H1 (cell line): ENCODE measurements at regions not wholly inside any gene's neighbourhood (a gene's known extent, or its start where the extent isn't known, plus 50 kb on each side); places are given as distances from the start of the nearest gene placed in this dataset.

ENCODE experiments used
- CTCF ChIA-PET: fragments of 300-600 bp; sonication (Branson Sonifier 250); formaldehyde crosslinking; loops from one replicate; lab custom pipeline; 2021; ENCODE audit not compliant: partially characterized antibody; lab: Charles Lee
- POLR2A ChIA-PET: fragments of 300-600 bp; sonication (Branson Sonifier 250); formaldehyde crosslinking; loops from one replicate; lab custom pipeline; 2021; ENCODE audit warnings: inconsistent platforms; ENCODE audit not compliant: partially characterized antibody; lab: Charles Lee
- DNase-seq, 2 experiments: peaks; one replicate each; pipeline versions ENCODE4 v3.0.0 to v3.0.0-alpha.2; 2010 to 2022; ENCODE audit warnings: low spot score in 2 of 2, low read depth in 1 of 2, mixed read lengths in 1 of 2
- FAIRE-seq: peaks from 2 replicates; lab custom pipeline; 2011; peaks lifted over from hg19 to GRCh38; lab: Jason Lieb, UNC
- H2AFZ ChIP-seq: 2 replicates; pipeline ENCODE4 v1.8.1; 2012; ENCODE audit warnings: low read length, inconsistent platforms
- H2AK5ac ChIP-seq: 2 replicates; pipeline ENCODE4 v1.6.1; 2013; ENCODE audit warnings: low read depth, low read length
- H2BK120ac ChIP-seq: replicated peaks from 2 replicates; pipeline ENCODE3; 2013; ENCODE audit warnings: low read depth, low read length, inconsistent platforms
- H2BK12ac ChIP-seq: 2 replicates; pipeline ENCODE4 v1.6.1; 2013; ENCODE audit warnings: low read depth, low read length
- H2BK15ac ChIP-seq: 2 replicates; pipeline ENCODE4 v1.6.1; 2013; ENCODE audit warnings: low read length
- H2BK20ac ChIP-seq: 2 replicates; pipeline ENCODE4 v1.6.1; 2013; ENCODE audit warnings: low read length
- H2BK5ac ChIP-seq: 2 replicates; pipeline ENCODE4 v1.6.1; 2013; ENCODE audit warnings: low read depth, low read length
- H3K14ac ChIP-seq: 2 replicates; pipeline ENCODE4 v1.6.1; 2013; ENCODE audit warnings: inconsistent platforms; ENCODE audit not compliant: insufficient read length
- H3K18ac ChIP-seq: 2 replicates; pipeline ENCODE4 v1.6.1; 2013; ENCODE audit warnings: low read length; ENCODE audit errors: extremely low read depth
- H3K23ac ChIP-seq: 2 replicates; pipeline ENCODE4 v1.6.1; 2013; ENCODE audit warnings: inconsistent platforms; ENCODE audit not compliant: insufficient read length
- H3K23me2 ChIP-seq: 2 replicates; pipeline ENCODE4 v1.6.1; 2013; ENCODE audit warnings: low read depth, low read length
- H3K27ac ChIP-seq: 2 replicates; pipeline ENCODE4 v1.6.1; 2011; ENCODE audit warnings: low read depth, low read length, inconsistent platforms
- H3K27me3 ChIP-seq, 4 experiments: replicated peaks in 1 of 4; 1 replicate in 1 of 4; 2 replicates in 3 of 4; pipeline versions ENCODE4 v1.6.1 to v1.8.1; 2011 to 2013; ENCODE audit warnings: low read length in 3 of 4, mild to moderate bottlenecking in 3 of 4, inconsistent platforms in 2 of 4, mixed read lengths in 2 of 4, moderate library complexity in 1 of 4; ENCODE audit not compliant: control insufficient read depth in 3 of 4, insufficient read depth in 3 of 4; ENCODE audit errors: extremely low read depth in 1 of 4
- H3K36me3 ChIP-seq, 4 experiments: 2 replicates each; pipeline versions ENCODE4 v1.6.1 to v1.8.1; 2011 to 2013; ENCODE audit warnings: mild to moderate bottlenecking in 4 of 4, low read length in 3 of 4, moderate library complexity in 2 of 4, control low read depth in 1 of 4, inconsistent platforms in 1 of 4; ENCODE audit not compliant: insufficient read depth in 4 of 4, control insufficient read depth in 2 of 4
- H3K4ac ChIP-seq: replicated peaks from 2 replicates; pipeline ENCODE3; 2013; ENCODE audit warnings: low read length, low read depth, mixed read lengths, inconsistent platforms; ENCODE audit not compliant: insufficient read length
- H3K4me1 ChIP-seq, 4 experiments: replicated peaks in 1 of 4; 1 replicate in 1 of 4; 2 replicates in 3 of 4; pipeline versions ENCODE4 v1.6.1 to v1.8.1; 2011 to 2013; ENCODE audit warnings: low read length in 3 of 4, inconsistent platforms in 2 of 4, mixed read lengths in 1 of 4; ENCODE audit not compliant: insufficient read depth in 4 of 4, control insufficient read depth in 3 of 4
- H3K4me2 ChIP-seq, 2 experiments: 2 replicates each; pipeline versions ENCODE4 v1.6.1 to v1.8.1; 2011 to 2013; ENCODE audit warnings: low read depth in 2 of 2, low read length in 2 of 2, control low read depth in 1 of 2, inconsistent platforms in 1 of 2, mild to moderate bottlenecking in 1 of 2; ENCODE audit not compliant: insufficient read depth in 1 of 2
- H3K4me3 ChIP-seq, 4 experiments: fragments of 200-600, 300-600 bp in 1 of 4; sonication (generic), shearing (Covaris generic), sonication (Bioruptor Twin) in 1 of 4; 2 replicates each; pipeline versions ENCODE4 v1.5.1 to v1.8.1; 2011 to 2016; ENCODE audit warnings: low read length in 4 of 4, low read depth in 3 of 4, control low read depth in 2 of 4, inconsistent platforms in 2 of 4, mild to moderate bottlenecking in 2 of 4, mixed read lengths in 1 of 4, moderate library complexity in 1 of 4; ENCODE audit not compliant: insufficient read depth in 2 of 4; ENCODE audit errors: extremely low read depth in 1 of 4
- H3K56ac ChIP-seq: replicated peaks from 2 replicates; pipeline ENCODE3; 2013; ENCODE audit warnings: low read depth, mild to moderate bottlenecking, mixed read lengths, low read length, inconsistent platforms; ENCODE audit not compliant: insufficient read length
- H3K79me1 ChIP-seq: 2 replicates; pipeline ENCODE4 v1.6.1; 2013; ENCODE audit warnings: low read depth, low read length, control low read depth
- H3K79me2 ChIP-seq, 2 experiments: 2 replicates each; pipeline versions ENCODE4 v1.6.1 to v1.8.1; 2012 to 2013; ENCODE audit warnings: low read length in 2 of 2, mild to moderate bottlenecking in 2 of 2, inconsistent platforms in 1 of 2; ENCODE audit not compliant: insufficient read depth in 2 of 2, control insufficient read depth in 1 of 2
- H3K9ac ChIP-seq, 4 experiments: replicated peaks in 1 of 4; 1 replicate in 1 of 4; 2 replicates in 3 of 4; pipeline versions ENCODE4 v1.6.1 to v1.8.1; 2011 to 2013; ENCODE audit warnings: low read depth in 3 of 4, low read length in 3 of 4, control low read depth in 2 of 4, mild to moderate bottlenecking in 2 of 4, moderate library complexity in 2 of 4, inconsistent platforms in 1 of 4; ENCODE audit errors: extremely low read depth in 1 of 4
- H3K9me3 ChIP-seq, 2 experiments: 2 replicates each; pipeline versions ENCODE4 v1.6.1 to v1.8.1; 2012 to 2013; ENCODE audit warnings: mild to moderate bottlenecking in 2 of 2, moderate library complexity in 2 of 2, control low read depth in 1 of 2, inconsistent platforms in 1 of 2, low read depth in 1 of 2, low read length in 1 of 2, mixed read lengths in 1 of 2; ENCODE audit not compliant: insufficient read depth in 2 of 2
- H4K20me1 ChIP-seq, 2 experiments: replicated peaks in 1 of 2; 2 replicates each; pipeline versions ENCODE3 to v1.8.1; 2011 to 2013; ENCODE audit warnings: inconsistent platforms in 2 of 2, low read length in 2 of 2, mild to moderate bottlenecking in 1 of 2; ENCODE audit not compliant: insufficient read depth in 2 of 2, control insufficient read depth in 1 of 2
- H4K5ac ChIP-seq: 2 replicates; pipeline ENCODE4 v1.6.1; 2013; ENCODE audit warnings: low read length, low read depth, mixed read lengths, inconsistent platforms; ENCODE audit not compliant: insufficient read length
- H4K8ac ChIP-seq: 2 replicates; pipeline ENCODE4 v1.8.0; 2013; ENCODE audit warnings: mild to moderate bottlenecking, moderate library complexity, low read length, inconsistent platforms; ENCODE audit not compliant: insufficient read depth; ENCODE audit errors: extremely low read depth
- H4K91ac ChIP-seq: replicated peaks from 2 replicates; pipeline ENCODE3; 2013; ENCODE audit warnings: low read length, mixed read lengths, inconsistent platforms; ENCODE audit not compliant: insufficient read length
- EGR1 ChIP-seq: IDR thresholded peaks from 2 replicates; pipeline ENCODE4 v1.6.1; 2011; ENCODE audit warnings: low read depth, low read length, borderline replicate concordance
- SP1 ChIP-seq: IDR thresholded peaks from 2 replicates; pipeline ENCODE4 v1.6.1; 2011; ENCODE audit warnings: low read depth, low read length
- WGBS, 2 experiments: shearing (Covaris generic) in 1 of 2; methylation state at CpG; one replicate each; pipeline versions ENCODE4 v1.1.6 to v1.1.7; 2013 to 2015; ENCODE audit warnings: low lambda C conversion rate in 2 of 2, mixed read lengths in 2 of 2, inconsistent platforms in 1 of 2, low coverage in 1 of 2, missing lambda C conversion rate in 1 of 2; ENCODE audit not compliant: insufficient replicate concordance in 2 of 2, insufficient coverage in 1 of 2, insufficient read length in 1 of 2; ENCODE audit errors: extremely low coverage in 1 of 2, missing lambda C conversion rate in 1 of 2; 5-methylcytosine and 5-hydroxymethylcytosine counted together

GRCh38 chr14:89533766-89534165 is 116.7 kb upstream of the FOXN3 start:
- no peaks in the 10 kb centered on the region; a peak in 1 of 4 replicates for H3K9me3 ChIP-seq
- H3K27me3 ChIP-seq: no peaks in the 10 kb centered on the region
- POLR2A ChIA-PET: interaction anchor here (1.1 kb wide), 1 partner anchor 35 kb away, joined by 4 read pairs; no protein-coding TSS in a partner anchor
- H4K91ac ChIP-seq: no peak overlapping the region
- H2BK120ac ChIP-seq: no peak overlapping the region
- H3K79me2 ChIP-seq: peaks cover 0 to 71% of the 10 kb centered on the region in 2 experiments; a peak in 3 of 4 replicates
- no peak overlapping the region for H3K4me2 ChIP-seq
- no peak overlapping the region for H4K5ac ChIP-seq
- no peak overlapping the region for H3K14ac ChIP-seq
- no peak overlapping the region for H2AK5ac ChIP-seq
- no peak overlapping the region for H4K8ac ChIP-seq
- H2BK12ac ChIP-seq: no peak overlapping the region
- no peak overlapping the region for H3K56ac ChIP-seq
- H4K20me1 ChIP-seq: no peaks in the 10 kb centered on the region
- peaks cover 4% of the 10 kb centered on the region; the same call in 1 of the 2 replicates for H3K79me1 ChIP-seq
- no peak overlapping the region for H3K9ac ChIP-seq
- no peaks in the 10 kb centered on the region; the same call in 1 of the 2 replicates for H3K23me2 ChIP-seq
- H2AFZ ChIP-seq: no peak overlapping the region
- no peak overlapping the region for H3K18ac ChIP-seq
- FAIRE-seq (no peak), DNase-seq (no peak)
- H3K23ac ChIP-seq: no peak overlapping the region
- H2BK5ac ChIP-seq: no peak overlapping the region
- H3K4me3 ChIP-seq: no peak overlapping the region
- CTCF ChIA-PET: no interaction called here
- H3K4ac ChIP-seq: no peak overlapping the region
- H2BK15ac ChIP-seq: no peak overlapping the region
- no peak overlapping the region for H3K27ac ChIP-seq
- no peak overlapping the region for H2BK20ac ChIP-seq
- WGBS, 2 experiments: 87% methylated on average over 3 of the region's 4 CpGs; no CpG with 5 or more reads in 1 of the 2 experiments
- TF ChIP-seq SP1: no peak
- no peak for TF ChIP-seq EGR1
- TF ChIP-seq, all 59 proteins: peak for 0
- 0 out of 8 replicates have a peak, but pooled peaks cover 0 to 5% (median 0%) of the 10 kb centered on the region in 4 experiments for H3K36me3 ChIP-seq
- H3K4me1 ChIP-seq: peaks cover 0 to 5% (median 4%) of the 10 kb centered on the region in 4 experiments; a peak in 3 of 7 replicates
